GM12878 (cell line): ENCODE measurements at regions not wholly inside any gene's neighbourhood (a gene's known extent, or its start where the extent isn't known, plus 50 kb on each side); places are given as distances from the start of the nearest gene placed in this dataset.

ENCODE experiments used
- ATAC-seq: fragments of 200-7000 bp; cut with Tn5 transposase; 3 replicates; pipeline ENCODE4 v1.9.1; 2020; ENCODE audit warnings: mild to moderate bottlenecking, moderate library complexity
- BruUV-seq: library from RNA; stranded (reverse); fragments of 400-500 nt; replicated peaks from 2 replicates; lab custom pipeline; 2021; lab: Mats Ljungman, UMichigan
- CTCF ChIA-PET: fragments of 300-600 bp; sonication (Branson Sonifier 250); formaldehyde crosslinking; extraction: SDS; loops from one replicate; lab custom pipeline; 2021; ENCODE audit warnings: inconsistent platforms; lab: Yijun Ruan, JAX
- POLR2A ChIA-PET: fragments of 350-600 bp; formaldehyde crosslinking; extraction: SDS; loops from one replicate; lab custom pipeline; 2021; ENCODE audit warnings: inconsistent platforms; lab: Charles Lee
- RAD21 ChIA-PET: fragments of 300-600 bp; sonication (Branson Sonifier 250); formaldehyde crosslinking; loops from one replicate; lab custom pipeline; 2023; ENCODE audit warnings: antibody characterized with exemption; ENCODE audit not compliant: unreplicated experiment; lab: Charles Lee
- SMC1A ChIA-PET: fragments of 300-600 bp; sonication (Branson Sonifier 250); formaldehyde crosslinking; loops from one replicate; lab custom pipeline; 2023; ENCODE audit not compliant: unreplicated experiment, uncharacterized antibody; lab: Charles Lee
- DNase-seq: peaks from one replicate; pipeline ENCODE4 v3.0.0-alpha.2; 2011; ENCODE audit warnings: low read depth, low spot score
- FAIRE-seq: peaks from 3 replicates; lab custom pipeline; 2011; peaks lifted over from hg19 to GRCh38; lab: Jason Lieb, UNC
- H2AFZ ChIP-seq: 2 replicates; pipeline ENCODE4 v1.6.0; 2011; ENCODE audit warnings: low read depth, low read length, control low read depth; ENCODE audit not compliant: control insufficient read depth
- H3K27ac ChIP-seq: 2 replicates; pipeline ENCODE4 v1.5.1; 2011; ENCODE audit warnings: control low read depth; ENCODE audit not compliant: control insufficient read depth, insufficient read depth
- H3K27me3 ChIP-seq, 2 experiments: replicated peaks in 1 of 2; 2 replicates each; pipeline versions ENCODE4 v1.6.0 to v1.6.1; 2011; ENCODE audit warnings: low read length in 1 of 2; ENCODE audit not compliant: control insufficient read depth in 2 of 2, insufficient read depth in 2 of 2
- H3K36me3 ChIP-seq, 2 experiments: 2 replicates each; pipeline ENCODE4 v1.5.1; 2011; ENCODE audit warnings: low read length in 1 of 2; ENCODE audit not compliant: control insufficient read depth in 2 of 2, insufficient read depth in 2 of 2
- H3K4me1 ChIP-seq: 2 replicates; pipeline ENCODE4 v1.6.1; 2011; ENCODE audit warnings: mild to moderate bottlenecking, low read length, moderate library complexity, mixed read lengths; ENCODE audit not compliant: control insufficient read depth, insufficient read depth
- H3K4me2 ChIP-seq: 2 replicates; pipeline ENCODE4 v1.6.0; 2011; ENCODE audit warnings: control low read depth; ENCODE audit not compliant: control insufficient read depth, insufficient read depth
- H3K4me3 ChIP-seq: fragments of 200-600 bp; sonication (generic); 2 replicates; pipeline ENCODE4 v1.5.1; 2016
- H3K79me2 ChIP-seq: 2 replicates; pipeline ENCODE4 v1.6.0; 2011; ENCODE audit warnings: low read length; ENCODE audit not compliant: control insufficient read depth, insufficient read depth
- H3K9ac ChIP-seq: 2 replicates; pipeline ENCODE4 v1.8.0; 2011; ENCODE audit warnings: low read length, control low read depth, mixed read lengths; ENCODE audit not compliant: control insufficient read depth, insufficient read depth
- H3K9me3 ChIP-seq: replicated peaks from 3 replicates; pipeline ENCODE4 v1.5.1; 2011; ENCODE audit warnings: mild to moderate bottlenecking, low read length; ENCODE audit not compliant: control insufficient read depth, insufficient read depth
- H4K20me1 ChIP-seq: 2 replicates; pipeline ENCODE4 v1.6.0; 2011; ENCODE audit not compliant: control insufficient read depth, insufficient read depth
- CTCF ChIP-seq, 3 experiments: IDR thresholded peaks in 2 of 3; conservative IDR thresholded peaks in 1 of 3; 2 replicates each; pipeline ENCODE4 v1.5.1; 2011; ENCODE audit warnings: low read depth in 3 of 3, low read length in 3 of 3, mild to moderate bottlenecking in 3 of 3, control low read depth in 2 of 3, moderate library complexity in 2 of 3, inconsistent platforms in 1 of 3, mixed read lengths in 1 of 3; ENCODE audit not compliant: control insufficient read depth in 2 of 3, insufficient read depth in 1 of 3; ENCODE audit errors: extremely low read depth in 1 of 3
- EGR1 ChIP-seq, 2 experiments: IDR thresholded peaks; 1 replicate in 1 of 2; 2 replicates in 1 of 2; pipeline ENCODE4 v1.6.1; 2011 to 2012; ENCODE audit warnings: low read depth in 2 of 2, low read length in 2 of 2, borderline replicate concordance in 1 of 2, mild to moderate bottlenecking in 1 of 2, moderate library complexity in 1 of 2
- EP300 ChIP-seq, 2 experiments: fragments of 150-350 bp in 1 of 2; IDR thresholded peaks; 2 replicates each; pipeline ENCODE4 v1.6.1; 2011 to 2012; ENCODE audit warnings: low read depth in 2 of 2, low read length in 2 of 2, borderline replicate concordance in 1 of 2, improper control_type of control experiment in 1 of 2, inconsistent platforms in 1 of 2; ENCODE audit not compliant: control insufficient read depth in 1 of 2
- HDAC2 ChIP-seq: fragments of 200-600 bp; sonication (generic); IDR thresholded peaks from 2 replicates; pipeline ENCODE4 v1.6.1; 2017
- NBN ChIP-seq: fragments of 450-650 bp; IDR thresholded peaks from 2 replicates; pipeline ENCODE4 v1.6.1; 2016
- NKRF ChIP-seq: fragments of 450-650 bp; conservative IDR thresholded peaks from 2 replicates; pipeline ENCODE4 v1.6.1; 2017; ENCODE audit warnings: mild to moderate bottlenecking, moderate library complexity
- PRDM15 ChIP-seq: fragments of 450-650 bp; formaldehyde crosslinking; IDR thresholded peaks from 2 replicates; pipeline ENCODE4 v1.4.0; 2020; ENCODE audit warnings: mild to moderate bottlenecking, moderate library complexity
- SP1 ChIP-seq: IDR thresholded peaks from one replicate; pipeline ENCODE4 v1.6.1; 2011; ENCODE audit warnings: low read depth, low read length
- TCF12 ChIP-seq: IDR thresholded peaks from 2 replicates; pipeline ENCODE4 v1.6.1; 2011; ENCODE audit warnings: low read depth, mild to moderate bottlenecking, low read length
- ZBTB40 ChIP-seq: fragments of 450-650 bp; IDR thresholded peaks from 2 replicates; pipeline ENCODE4 v1.6.1; 2016; ENCODE audit warnings: mild to moderate bottlenecking, moderate library complexity, borderline replicate concordance
- ZNF217 ChIP-seq: fragments of 450-650 bp; IDR thresholded peaks from 2 replicates; pipeline ENCODE4 v1.6.1; 2017; ENCODE audit warnings: antibody characterized with exemption, mild to moderate bottlenecking
- WGBS: methylation state at CpG from one replicate; pipeline ENCODE4 v1.1.6; 2016; ENCODE audit warnings: low lambda C conversion rate; ENCODE audit not compliant: insufficient replicate concordance, insufficient coverage; ENCODE audit errors: missing lambda C conversion rate; 5-methylcytosine and 5-hydroxymethylcytosine counted together
- in situ Hi-C: fragments of 300-500 bp; cut with MboI; formaldehyde crosslinking; loops from 9 replicates; pipeline ENCODE4 v1.14.3; 2018; ENCODE audit warnings: mixed read lengths
- intact Hi-C: fragments of 100-400 bp; cut with micrococcal nuclease; formaldehyde crosslinking; loops from one replicate; pipeline ENCODE4 v1.14.2; 2022; ENCODE audit not compliant: unreplicated experiment

GRCh38 chr3:70763894-70764293, 451.5 kb upstream of the MDFIC2 start (continued):
- TF ChIP-seq CTCF (IDR thresholded peaks at IDR 0.05 in 2 of 3, conservative IDR thresholded peaks at IDR 0.05 in 1 of 3; ENCODE audit: control insufficient read depth in 2 of 3, extremely low read depth in 1 of 3, insufficient read depth in 1 of 3, low read depth in 3 of 3, low read length in 3 of 3) (no peak), ZNF217 (no peak), NKRF (no peak), EGR1 (IDR thresholded peaks at IDR 0.05; ENCODE audit: borderline replicate concordance in 1 of 2, low read depth in 2 of 2, low read length in 2 of 2) (no peak)

GRCh38 chr3:70757658-70758057, 445.2 kb upstream of the MDFIC2 start:
- DNase-seq (no peak), FAIRE-seq (no peak), ATAC-seq (no peak)
- Histone ChIP-seq H3K4me3 (no peak overlapping the region), H3K4me1 (no peaks in the 10 kb centered on the region), H3K27me3 (no peaks in the 10 kb centered on the region; a peak in 1 of 4 replicates), H3K4me2 (no peak overlapping the region), H3K36me3 (no peaks in the 10 kb centered on the region), H3K9me3 (no peaks in the 10 kb centered on the region), H3K79me2 (no peaks in the 10 kb centered on the region), H3K27ac (no peak overlapping the region), H3K9ac (no peak overlapping the region), H4K20me1 (no peaks in the 10 kb centered on the region), H2AFZ (no peak overlapping the region)
- RAD21 ChIA-PET: no interaction called here
- CTCF ChIA-PET: no interaction called here
- intact Hi-C loops: no loop called here
- in situ Hi-C loops: no loop called here
- POLR2A ChIA-PET: no interaction called here
- WGBS: 90% methylated on average over 2 of the region's 2 CpGs
- no TSS peak for BruUV-seq
- SMC1A ChIA-PET: no interaction called here
- TF ChIP-seq SP1 (no peak), HDAC2 (no peak), ZBTB40 (no peak), EP300 (IDR thresholded peaks at IDR 0.05; ENCODE audit: borderline replicate concordance in 1 of 2, control insufficient read depth in 1 of 2, low read depth in 2 of 2, low read length in 2 of 2) (no peak), PRDM15 (CRISPR knock-in tag) (no peak), TCF12 (no peak), NBN (no peak)
